Tongue (tissue), 1 donor: ENCODE measurements at regions not wholly inside any gene's neighbourhood (a gene's known extent, or its start where the extent isn't known, plus 50 kb on each side); places are given as distances from the start of the nearest gene placed in this dataset.
"Not testable (repeated sequence)": the region's sequence is repeated elsewhere in the genome, so short reads cannot be mapped to it uniquely, and the experiment has no call there.

Source experiments
- DNase-seq: peaks from one replicate; pipeline ENCODE4 v3.0.0-alpha.2; 2015

GRCh38 chr6:17012421-17013225 lies 89.2 kb upstream of the STMND1 start:
- peak; percentile 72 for DNase-seq

GRCh38 chr6:17011985-17012384 lies 89.9 kb upstream of the STMND1 start:
- peak; percentile 26 for DNase-seq

GRCh38 chr6:17007749-17008148 lies 94.1 kb upstream of the STMND1 start:
- no peak for DNase-seq

GRCh38 chr6:17006543-17006942 lies 95.3 kb upstream of the STMND1 start:
- DNase-seq: no peak

- no peak for DNase-seq
Measured at GRCh38 chr6:17004269-17004668, 97.6 kb upstream of the STMND1 start.

GRCh38 chr6:17002123-17002522 lies 99.7 kb upstream of the STMND1 start:
- no peak for DNase-seq

GRCh38 chr6:17001188-17001587 lies 100.7 kb upstream of the STMND1 start:
- DNase-seq: no peak

- peak; percentile 30 for DNase-seq
Measured at GRCh38 chr6:16999491-17000436, 102.1 kb upstream of the STMND1 start.

GRCh38 chr6:16998461-16998860 lies 103.4 kb upstream of the STMND1 start:
- peak; percentile 48 for DNase-seq

GRCh38 chr6:16995511-16996250 lies 106.2 kb upstream of the STMND1 start:
- no peak for DNase-seq

GRCh38 chr6:16993396-16993795 lies 108.5 kb upstream of the STMND1 start:
- no peak for DNase-seq

- no peak for DNase-seq
Measured at GRCh38 chr6:16991981-16992629, 109.7 kb upstream of the STMND1 start.

GRCh38 chr6:16989976-16990375 lies 111.9 kb upstream of the STMND1 start:
- DNase-seq: not testable (repeated sequence)

- DNase-seq: no peak
Measured at GRCh38 chr6:16989382-16989781, 112.5 kb upstream of the STMND1 start.

- no peak for DNase-seq
Measured at GRCh38 chr6:16987996-16988395, 113.9 kb upstream of the STMND1 start.

- DNase-seq: peak; percentile 59
Measured at GRCh38 chr6:16985513-16986284, 116.2 kb upstream of the STMND1 start.

GRCh38 chr6:16982807-16983206 lies 119.0 kb upstream of the STMND1 start:
- peak; percentile 96 for DNase-seq

- no peak for DNase-seq
Measured at GRCh38 chr6:16979677-16980370, 122.0 kb upstream of the STMND1 start.

GRCh38 chr6:16978686-16979085 lies 123.2 kb upstream of the STMND1 start:
- no peak for DNase-seq

- no peak for DNase-seq
Measured at GRCh38 chr6:16976385-16977183, 125.3 kb upstream of the STMND1 start.
